Breast epithelium (tissue), 4 donors: ENCODE measurements at regions not wholly inside any gene's neighbourhood (a gene's known extent, or its start where the extent isn't known, plus 50 kb on each side); places are given as distances from the start of the nearest gene placed in this dataset.

Source experiments
- DNase-seq, 2 donors: peaks; one replicate each; pipeline ENCODE4 v3.0.0-alpha.2; 2019; ENCODE audit warnings: low spot score in 2 of 2
- H3K27ac ChIP-seq, 2 donors: fragments of 200-600 bp; sonication (generic) in 1 of 2; one replicate each; pipeline ENCODE4 v1.5.1; 2016 to 2019; ENCODE audit warnings: mild to moderate bottlenecking in 1 of 2
- H3K27me3 ChIP-seq, 2 donors: fragments of 200-600 bp; sonication (generic) in 1 of 2; one replicate each; pipeline versions ENCODE4 v1.5.1 to v1.6.0; 2017 to 2019; ENCODE audit warnings: control low read depth in 1 of 2, mild to moderate bottlenecking in 1 of 2
- H3K36me3 ChIP-seq: fragments of 200-600 bp; one replicate; pipeline ENCODE4 v1.5.1; 2019
- H3K4me1 ChIP-seq, 2 donors: fragments of 200-600 bp; sonication (generic); one replicate each; pipeline ENCODE4 v1.5.1; 2016 to 2019; ENCODE audit warnings: control low read depth in 1 of 2
- H3K4me3 ChIP-seq, 3 donors: fragments of 200-600 bp; sonication (generic); 1 replicate in 2 of 3; 2 replicates in 1 of 3; pipeline ENCODE4 v1.5.1; 2016 to 2019; ENCODE audit warnings: mild to moderate bottlenecking in 3 of 3, moderate library complexity in 2 of 3
- H3K9me3 ChIP-seq, 2 donors: fragments of 200-600 bp; sonication (generic) in 1 of 2; one replicate each; pipeline ENCODE4 v1.5.1; 2016 to 2019; ENCODE audit warnings: control low read depth in 1 of 2
- CTCF ChIP-seq, 3 donors: fragments of 450-650 bp; IDR thresholded peaks; one replicate each; pipeline ENCODE4 v1.5.1; 2016 to 2017; ENCODE audit warnings: antibody characterized with exemption in 3 of 3, mild to moderate bottlenecking in 3 of 3, moderate library complexity in 3 of 3
- POLR2A ChIP-seq: fragments of 450-650 bp; IDR thresholded peaks from one replicate; pipeline ENCODE4 v1.6.1; 2016; ENCODE audit warnings: antibody characterized with exemption, mild to moderate bottlenecking, moderate library complexity
- POLR2AphosphoS5 ChIP-seq, 3 donors: sonication (generic); formaldehyde crosslinking; IDR thresholded peaks; one replicate each; pipeline ENCODE4 v1.6.1; 2017; ENCODE audit warnings: antibody characterized with exemption in 3 of 3
- intact Hi-C: fragments of 100-400 bp; cut with DNase I; formaldehyde crosslinking; loops from one replicate; pipeline ENCODE4 v1.15.1; 2023; ENCODE audit warnings: low total_unique reads

GRCh38 chr2:2808551-2809058, 477.5 kb upstream of the MYT1L start:
- H3K4me1 ChIP-seq = no peaks in the 10 kb centered on the region
- no peaks in the 10 kb centered on the region for H3K36me3 ChIP-seq
- H3K4me3 ChIP-seq = no peak overlapping the region
- no peak for DNase-seq
- H3K27me3 ChIP-seq = no peaks in the 10 kb centered on the region
- no peak overlapping the region for H3K27ac ChIP-seq
- intact Hi-C loops = no loop called here
- no peak for TF ChIP-seq POLR2AphosphoS5 (IDR thresholded peaks at IDR 0.05)
- no peak for TF ChIP-seq POLR2A
- TF ChIP-seq CTCF (IDR thresholded peaks at IDR 0.05) = no peak
- H3K9me3 ChIP-seq = peaks cover 3% of the 10 kb centered on the region in 2 donors

DNA sequence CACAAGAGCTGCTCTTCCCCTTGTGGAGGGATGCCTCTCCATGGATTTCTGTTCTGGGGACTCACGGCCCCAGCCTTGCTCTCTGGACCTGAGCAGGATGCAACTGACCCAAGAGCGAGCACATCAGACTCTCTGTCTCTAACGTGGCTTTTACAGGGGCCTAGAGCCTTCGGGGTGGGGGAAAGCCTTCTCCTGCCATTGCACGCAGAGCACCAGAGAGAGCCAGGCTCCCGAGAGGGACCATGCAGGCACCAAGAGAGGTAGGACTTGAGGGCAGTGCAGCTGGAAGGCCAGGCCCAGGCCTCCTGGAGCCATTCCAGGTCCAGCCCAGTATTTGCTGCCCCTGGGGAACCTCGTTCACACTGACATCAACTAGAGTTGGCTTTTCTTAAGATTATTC, 475.6 kb upstream of the MYT1L start:
- no peak overlapping the region for H3K27ac ChIP-seq
- DNase-seq = no peak
- no peak overlapping the region for H3K4me3 ChIP-seq
- intact Hi-C loops = no loop called here
- no peaks in the 10 kb centered on the region for H3K27me3 ChIP-seq
- H3K4me1 ChIP-seq = no peaks in the 10 kb centered on the region
- TF ChIP-seq POLR2AphosphoS5 (IDR thresholded peaks at IDR 0.05) (no peak), CTCF (IDR thresholded peaks at IDR 0.05) (no peak)
- H3K9me3 ChIP-seq = peaks cover 0 to 17% of the 10 kb centered on the region in 2 donors
- H3K36me3 ChIP-seq = no peaks in the 10 kb centered on the region

GRCh38 chr2:2805263-2805662, 474.2 kb upstream of the MYT1L start:
- Histone ChIP-seq H3K4me1 (no peaks in the 10 kb centered on the region), H3K9me3 (peaks cover 0 to 17% of the 10 kb centered on the region in 2 donors), H3K27ac (no peak overlapping the region), H3K36me3 (no peaks in the 10 kb centered on the region), H3K27me3 (no peaks in the 10 kb centered on the region), H3K4me3 (no peak overlapping the region)
- no peak for DNase-seq
- intact Hi-C loops = no loop called here
- TF ChIP-seq POLR2A = no peak
- TF ChIP-seq POLR2AphosphoS5 (IDR thresholded peaks at IDR 0.05) = no peak
- no peak for TF ChIP-seq CTCF (IDR thresholded peaks at IDR 0.05)

- intact Hi-C loops = no loop called here
- no peak overlapping the region for H3K4me3 ChIP-seq
- no peak for TF ChIP-seq CTCF (IDR thresholded peaks at IDR 0.05)
- TF ChIP-seq POLR2AphosphoS5 (IDR thresholded peaks at IDR 0.05) = no peak
- TF ChIP-seq POLR2A = no peak
- H3K4me1 ChIP-seq = no peaks in the 10 kb centered on the region
- H3K27ac ChIP-seq = no peak overlapping the region
- no peaks in the 10 kb centered on the region for H3K36me3 ChIP-seq
- no peak for DNase-seq
- peaks cover 0 to 17% of the 10 kb centered on the region in 2 donors for H3K9me3 ChIP-seq
- H3K27me3 ChIP-seq = no peaks in the 10 kb centered on the region
These were observed 473.5 kb upstream of the MYT1L start for GRCh38 chr2:2804528-2804927.

DNA sequence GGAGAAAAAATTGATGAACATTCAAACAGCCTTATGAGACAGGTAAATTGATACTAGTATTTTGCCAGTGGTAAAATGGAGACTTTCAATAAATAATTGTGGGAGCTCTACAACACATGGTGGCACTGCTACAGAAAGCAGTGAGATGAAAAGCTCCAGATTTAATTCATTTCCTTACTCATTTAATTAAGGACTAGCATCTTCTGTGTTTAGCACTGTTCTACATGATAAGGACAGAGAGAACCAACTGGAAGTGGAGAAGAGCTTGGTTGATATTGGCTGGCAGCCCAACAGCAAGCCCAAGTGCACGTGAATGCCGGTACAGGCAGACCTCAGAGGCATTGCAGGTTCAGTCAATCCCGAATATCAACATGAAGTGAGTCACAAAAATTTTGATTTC, 470.4 kb upstream of the MYT1L start:
- no peaks in the 10 kb centered on the region for H3K4me1 ChIP-seq
- H3K27me3 ChIP-seq = no peaks in the 10 kb centered on the region
- H3K4me3 ChIP-seq = no peak overlapping the region
- H3K27ac ChIP-seq = no peak overlapping the region
- TF ChIP-seq POLR2AphosphoS5 (IDR thresholded peaks at IDR 0.05) = no peak
- TF ChIP-seq CTCF (IDR thresholded peaks at IDR 0.05) = no peak
- TF ChIP-seq POLR2A = no peak
- H3K9me3 ChIP-seq = peaks cover 0 to 17% of the 10 kb centered on the region in 2 donors
- DNase-seq = no peak
- H3K36me3 ChIP-seq = no peaks in the 10 kb centered on the region
- intact Hi-C loops = no loop called here
